DND-41 (cell line): ENCODE measurements at regions not wholly inside any gene's neighbourhood (a gene's known extent, or its start where the extent isn't known, plus 50 kb on each side); places are given as distances from the start of the nearest gene placed in this dataset.

ENCODE experiments used
- EZH2 ChIP-seq: IDR thresholded peaks from 3 replicates; pipeline ENCODE4 v1.6.1; 2012; ENCODE audit warnings: borderline replicate concordance, low read depth, mild to moderate bottlenecking, moderate library complexity, low read length, inconsistent platforms; ENCODE audit not compliant: severe bottlenecking
- TF ChIP-seq, protein P1 (sequence below): IDR thresholded peaks from 2 replicates; pipeline ENCODE4 v1.5.1; 2012; ENCODE audit warnings: borderline replicate concordance, low read length, moderate library complexity, mild to moderate bottlenecking; ENCODE audit not compliant: poor library complexity, severe bottlenecking; ENCODE audit errors: extremely low read depth

- TF ChIP-seq, protein P1, sequence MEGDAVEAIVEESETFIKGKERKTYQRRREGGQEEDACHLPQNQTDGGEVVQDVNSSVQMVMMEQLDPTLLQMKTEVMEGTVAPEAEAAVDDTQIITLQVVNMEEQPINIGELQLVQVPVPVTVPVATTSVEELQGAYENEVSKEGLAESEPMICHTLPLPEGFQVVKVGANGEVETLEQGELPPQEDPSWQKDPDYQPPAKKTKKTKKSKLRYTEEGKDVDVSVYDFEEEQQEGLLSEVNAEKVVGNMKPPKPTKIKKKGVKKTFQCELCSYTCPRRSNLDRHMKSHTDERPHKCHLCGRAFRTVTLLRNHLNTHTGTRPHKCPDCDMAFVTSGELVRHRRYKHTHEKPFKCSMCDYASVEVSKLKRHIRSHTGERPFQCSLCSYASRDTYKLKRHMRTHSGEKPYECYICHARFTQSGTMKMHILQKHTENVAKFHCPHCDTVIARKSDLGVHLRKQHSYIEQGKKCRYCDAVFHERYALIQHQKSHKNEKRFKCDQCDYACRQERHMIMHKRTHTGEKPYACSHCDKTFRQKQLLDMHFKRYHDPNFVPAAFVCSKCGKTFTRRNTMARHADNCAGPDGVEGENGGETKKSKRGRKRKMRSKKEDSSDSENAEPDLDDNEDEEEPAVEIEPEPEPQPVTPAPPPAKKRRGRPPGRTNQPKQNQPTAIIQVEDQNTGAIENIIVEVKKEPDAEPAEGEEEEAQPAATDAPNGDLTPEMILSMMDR: no peak
- TF ChIP-seq EZH2: no peak
Observed at GRCh38 chr4:32841217-32841616, 2121.0 kb downstream of the PCDH7 start.
